Smooth muscle cell (in vitro differentiated cells): ENCODE measurements at regions not wholly inside any gene's neighbourhood (a gene's known extent, or its start where the extent isn't known, plus 50 kb on each side); places are given as distances from the start of the nearest gene placed in this dataset.
"Not testable (repeated sequence)": the region's sequence is repeated elsewhere in the genome, so short reads cannot be mapped to it uniquely, and the experiment has no call there.

ENCODE experiments used
- DNase-seq: peaks from one replicate; lab custom pipeline; 2025; ENCODE audit not compliant: unreplicated experiment; lab: John Stamatoyannopoulos, UW
- H2AFZ ChIP-seq: fragments of 200-600 bp; sonication (generic); 2 replicates; pipeline ENCODE4 v1.6.0; 2016; ENCODE audit warnings: antibody characterized with exemption, low read depth, mild to moderate bottlenecking
- H3F3A ChIP-seq: fragments of 200-600 bp; sonication (generic); 2 replicates; pipeline ENCODE4 v1.6.0; 2017; ENCODE audit warnings: antibody characterized with exemption, low read depth
- H3K27ac ChIP-seq: fragments of 200-600 bp; sonication (generic); 2 replicates; pipeline ENCODE4 v1.5.1; 2016; ENCODE audit warnings: low read depth, mild to moderate bottlenecking
- H3K27me3 ChIP-seq: fragments of 200-600 bp; sonication (generic); 2 replicates; pipeline ENCODE4 v1.6.1; 2016; ENCODE audit warnings: low read depth, mild to moderate bottlenecking
- H3K36me3 ChIP-seq: fragments of 200-600 bp; sonication (generic); 2 replicates; pipeline ENCODE4 v1.5.1; 2016; ENCODE audit warnings: low read depth
- H3K4me1 ChIP-seq: fragments of 200-600 bp; sonication (generic); 2 replicates; pipeline ENCODE4 v1.5.1; 2016; ENCODE audit warnings: low read depth
- H3K4me2 ChIP-seq: fragments of 200-600 bp; sonication (generic); 2 replicates; pipeline ENCODE4 v1.6.0; 2016; ENCODE audit warnings: mild to moderate bottlenecking
- H3K4me3 ChIP-seq: fragments of 200-600 bp; sonication (generic); 2 replicates; pipeline ENCODE4 v1.5.1; 2016; ENCODE audit warnings: mild to moderate bottlenecking
- H3K79me2 ChIP-seq: fragments of 200-600 bp; sonication (generic); 2 replicates; pipeline ENCODE4 v1.6.0; 2016; ENCODE audit warnings: low read depth, mild to moderate bottlenecking
- H3K9ac ChIP-seq: fragments of 200-600 bp; sonication (generic); 2 replicates; pipeline ENCODE4 v1.6.0; 2016; ENCODE audit warnings: low read depth
- H3K9me3 ChIP-seq: fragments of 200-600 bp; sonication (generic); replicated peaks from 2 replicates; pipeline ENCODE4 v1.5.1; 2016; ENCODE audit warnings: low read depth
- H4K20me1 ChIP-seq: fragments of 200-600 bp; sonication (generic); 2 replicates; pipeline ENCODE4 v1.6.0; 2016; ENCODE audit warnings: low read depth
- WGBS: methylation state at CpG from one replicate; pipeline ENCODE4 v1.1.7; 2016; ENCODE audit warnings: low lambda C conversion rate; 5-methylcytosine and 5-hydroxymethylcytosine counted together
- TF ChIP-seq, protein P1 (sequence below): fragments of 200-600 bp; sonication (generic); IDR thresholded peaks from 2 replicates; pipeline ENCODE4 v1.5.1; 2017; ENCODE audit warnings: borderline replicate concordance, mild to moderate bottlenecking, antibody characterized with exemption; ENCODE audit not compliant: insufficient read depth, poor library complexity, severe bottlenecking

DNA sequence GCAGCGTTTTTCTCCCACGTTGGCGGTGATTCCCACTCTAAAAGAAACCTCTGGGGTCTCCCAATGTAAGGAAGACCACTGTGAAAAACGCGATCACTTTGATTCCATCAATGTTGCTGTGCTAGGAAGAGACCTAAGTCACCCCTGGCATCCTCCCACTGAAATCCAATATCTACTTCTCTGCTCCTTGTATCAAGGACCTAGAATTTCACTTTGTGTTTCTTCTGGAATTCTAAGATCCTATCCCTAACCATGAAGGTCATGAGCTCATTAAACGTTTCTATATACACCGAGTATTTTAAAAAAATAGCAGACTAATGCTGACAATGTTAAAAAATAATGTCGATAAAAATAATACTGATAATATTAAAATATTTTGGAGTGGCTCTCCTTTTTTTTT, 118.8 kb upstream of the MYO10 start:
- H3F3A ChIP-seq = no peaks in the 10 kb centered on the region
- no peaks in the 10 kb centered on the region for H3K4me1 ChIP-seq
- no peak overlapping the region for H3K9ac ChIP-seq
- H2AFZ ChIP-seq = no peak overlapping the region
- no peaks in the 10 kb centered on the region for H3K9me3 ChIP-seq
- H3K4me3 ChIP-seq = no peak overlapping the region
- no peak overlapping the region for H3K4me2 ChIP-seq
- H4K20me1 ChIP-seq = no peaks in the 10 kb centered on the region
- H3K27ac ChIP-seq = no peak overlapping the region
- no peaks in the 10 kb centered on the region for H3K36me3 ChIP-seq
- H3K27me3 ChIP-seq = no peaks in the 10 kb centered on the region
- TF ChIP-seq, protein P1, sequence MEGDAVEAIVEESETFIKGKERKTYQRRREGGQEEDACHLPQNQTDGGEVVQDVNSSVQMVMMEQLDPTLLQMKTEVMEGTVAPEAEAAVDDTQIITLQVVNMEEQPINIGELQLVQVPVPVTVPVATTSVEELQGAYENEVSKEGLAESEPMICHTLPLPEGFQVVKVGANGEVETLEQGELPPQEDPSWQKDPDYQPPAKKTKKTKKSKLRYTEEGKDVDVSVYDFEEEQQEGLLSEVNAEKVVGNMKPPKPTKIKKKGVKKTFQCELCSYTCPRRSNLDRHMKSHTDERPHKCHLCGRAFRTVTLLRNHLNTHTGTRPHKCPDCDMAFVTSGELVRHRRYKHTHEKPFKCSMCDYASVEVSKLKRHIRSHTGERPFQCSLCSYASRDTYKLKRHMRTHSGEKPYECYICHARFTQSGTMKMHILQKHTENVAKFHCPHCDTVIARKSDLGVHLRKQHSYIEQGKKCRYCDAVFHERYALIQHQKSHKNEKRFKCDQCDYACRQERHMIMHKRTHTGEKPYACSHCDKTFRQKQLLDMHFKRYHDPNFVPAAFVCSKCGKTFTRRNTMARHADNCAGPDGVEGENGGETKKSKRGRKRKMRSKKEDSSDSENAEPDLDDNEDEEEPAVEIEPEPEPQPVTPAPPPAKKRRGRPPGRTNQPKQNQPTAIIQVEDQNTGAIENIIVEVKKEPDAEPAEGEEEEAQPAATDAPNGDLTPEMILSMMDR = no peak
- WGBS = 94% methylated on average over 8 of the region's 8 CpGs
- no peak for DNase-seq
- H3K79me2 ChIP-seq = no peaks in the 10 kb centered on the region

GRCh38 chr5:17056141-17056631, 120.1 kb upstream of the MYO10 start:
- H3K27ac ChIP-seq = no peak overlapping the region
- H3K79me2 ChIP-seq = no peaks in the 10 kb centered on the region
- H3K9me3 ChIP-seq = no peaks in the 10 kb centered on the region
- H3F3A ChIP-seq = no peaks in the 10 kb centered on the region
- TF ChIP-seq, protein P1 = no peak
- H4K20me1 ChIP-seq = no peaks in the 10 kb centered on the region
- peak overlapping the region; percentile 54 for H2AFZ ChIP-seq
- H3K4me2 ChIP-seq = no peak overlapping the region
- WGBS = 58% methylated on average over 7 of the region's 7 CpGs
- no peak for DNase-seq
- H3K27me3 ChIP-seq = no peaks in the 10 kb centered on the region
- H3K36me3 ChIP-seq = no peaks in the 10 kb centered on the region
- no peak overlapping the region for H3K4me3 ChIP-seq
- H3K4me1 ChIP-seq = no peaks in the 10 kb centered on the region
- no peak overlapping the region for H3K9ac ChIP-seq

DNA sequence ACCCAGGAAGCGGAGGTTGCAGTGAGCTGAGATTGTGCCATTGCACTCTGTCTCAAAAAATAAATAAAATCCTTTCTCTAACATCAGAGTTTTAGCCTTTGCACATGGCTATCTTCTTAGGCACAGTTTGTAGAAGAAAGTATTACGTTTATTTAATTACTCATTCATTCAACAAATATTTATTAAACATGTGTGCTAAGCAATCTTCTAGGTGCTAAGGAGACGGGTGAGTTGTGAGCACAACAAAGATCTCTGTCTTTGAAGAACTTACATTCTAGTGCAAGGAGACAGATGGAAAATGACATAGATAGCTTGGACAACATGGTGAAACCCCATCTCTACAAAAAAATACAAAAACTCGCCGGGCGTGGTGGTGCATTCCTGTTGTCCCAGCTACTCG, 122.3 kb upstream of the MYO10 start:
- Histone ChIP-seq H3K27me3 (no peaks in the 10 kb centered on the region), H3K4me2 (no peak overlapping the region), H2AFZ (no peak overlapping the region), H3F3A (no peaks in the 10 kb centered on the region), H3K79me2 (no peaks in the 10 kb centered on the region), H3K9me3 (no peaks in the 10 kb centered on the region), H3K27ac (no peak overlapping the region), H3K36me3 (no peaks in the 10 kb centered on the region), H3K4me3 (no peak overlapping the region), H4K20me1 (no peaks in the 10 kb centered on the region), H3K4me1 (no peaks in the 10 kb centered on the region), H3K9ac (no peak overlapping the region)
- WGBS = 97% methylated on average over 7 of the region's 7 CpGs
- TF ChIP-seq, protein P1 = no peak
- DNase-seq = no peak

- no peaks in the 10 kb centered on the region for H3K27me3 ChIP-seq
- H3K79me2 ChIP-seq = no peaks in the 10 kb centered on the region
- H3F3A ChIP-seq = no peaks in the 10 kb centered on the region
- H3K9me3 ChIP-seq = no peaks in the 10 kb centered on the region
- H2AFZ ChIP-seq = no peak overlapping the region
- DNase-seq = no peak
- H3K4me2 ChIP-seq = no peak overlapping the region
- H3K9ac ChIP-seq = no peak overlapping the region
- TF ChIP-seq, protein P1 = no peak
- no peak overlapping the region for H3K4me3 ChIP-seq
- no peaks in the 10 kb centered on the region for H4K20me1 ChIP-seq
- H3K27ac ChIP-seq = no peak overlapping the region
- H3K4me1 ChIP-seq = no peaks in the 10 kb centered on the region
- 98% methylated on average over 30 of the region's 33 CpGs for WGBS
- no peaks in the 10 kb centered on the region for H3K36me3 ChIP-seq
Measured at GRCh38 chr5:17061973-17062470, 125.9 kb upstream of the MYO10 start.

DNA sequence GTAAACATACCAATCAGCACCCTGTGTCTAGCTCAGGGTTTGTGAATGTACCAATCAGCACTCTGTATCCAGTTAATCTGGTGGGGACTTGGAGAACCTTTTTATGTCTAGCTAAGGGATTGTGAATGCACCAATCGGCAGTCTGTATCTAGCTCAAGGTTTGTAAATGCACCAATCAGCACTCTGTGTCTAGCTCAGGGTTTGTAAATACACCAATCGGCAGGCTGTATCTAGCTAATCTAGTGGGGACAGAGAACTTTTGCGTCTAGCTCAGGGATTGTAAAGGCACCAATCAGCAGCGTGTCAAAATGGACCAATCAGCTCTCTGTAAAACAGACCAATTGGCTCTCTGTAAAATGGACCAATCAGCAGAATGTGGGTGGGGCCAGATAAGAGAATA, 126.7 kb upstream of the MYO10 start:
- H3K4me1 ChIP-seq, H3K79me2 ChIP-seq, H3K27ac ChIP-seq, H3K36me3 ChIP-seq, H4K20me1 ChIP-seq, H3F3A ChIP-seq, H3K9me3 ChIP-seq, H2AFZ ChIP-seq, DNase-seq, H3K9ac ChIP-seq, H3K27me3 ChIP-seq, H3K4me3 ChIP-seq, H3K4me2 ChIP-seq: not testable (repeated sequence)
- WGBS = 99% methylated on average over 4 of the region's 4 CpGs
